NT2/D1 (cell line): ENCODE measurements at regions not wholly inside any gene's neighbourhood (a gene's known extent, or its start where the extent isn't known, plus 50 kb on each side); places are given as distances from the start of the nearest gene placed in this dataset.

Source experiments
- YY1 ChIP-seq: IDR thresholded peaks from 2 replicates; pipeline ENCODE4 v1.6.1; 2011; ENCODE audit not compliant: insufficient read length, insufficient read depth
- ZNF274 ChIP-seq: IDR thresholded peaks from 2 replicates; pipeline ENCODE4 v1.6.1; 2011; ENCODE audit warnings: mild to moderate bottlenecking, low read depth, low read length

GRCh38 chr18:51751901-51752300, 554.4 kb upstream of the MEX3C start:
- TF ChIP-seq YY1, result no peak
- no peak for TF ChIP-seq ZNF274
